Activated naive CD8-positive, alpha-beta T cell treated with anti-CD3 and anti-CD28 coated beads for 36 hours (primary cell): ENCODE measurements at regions not wholly inside any gene's neighbourhood (a gene's known extent, or its start where the extent isn't known, plus 50 kb on each side); places are given as distances from the start of the nearest gene placed in this dataset.
"Not testable (repeated sequence)": the region's sequence is repeated elsewhere in the genome, so short reads cannot be mapped to it uniquely, and the experiment has no call there.

ENCODE experiments used
- DNase-seq: peaks from one replicate; pipeline ENCODE4 v3.0.0; 2021
- H3K27ac Mint-ChIP-seq: one replicate; pipeline ENCODE4 v1.8.0; 2022; ENCODE audit warnings: mild to moderate bottlenecking, moderate library complexity, mixed read lengths
- H3K27me3 Mint-ChIP-seq: one replicate; pipeline ENCODE4 v1.8.0; 2022; ENCODE audit warnings: mild to moderate bottlenecking, mixed read lengths
- H3K36me3 Mint-ChIP-seq: one replicate; pipeline ENCODE4 v1.8.0; 2021; ENCODE audit warnings: mild to moderate bottlenecking, mixed read lengths
- H3K4me1 Mint-ChIP-seq: one replicate; pipeline ENCODE4 v1.8.0; 2021; ENCODE audit warnings: mixed read lengths
- H3K4me3 Mint-ChIP-seq: one replicate; pipeline ENCODE4 v1.8.0; 2022; ENCODE audit warnings: mild to moderate bottlenecking, moderate library complexity, mixed read lengths
- H3K9me3 Mint-ChIP-seq: one replicate; pipeline ENCODE4 v1.8.0; 2022; ENCODE audit warnings: mixed read lengths

DNA sequence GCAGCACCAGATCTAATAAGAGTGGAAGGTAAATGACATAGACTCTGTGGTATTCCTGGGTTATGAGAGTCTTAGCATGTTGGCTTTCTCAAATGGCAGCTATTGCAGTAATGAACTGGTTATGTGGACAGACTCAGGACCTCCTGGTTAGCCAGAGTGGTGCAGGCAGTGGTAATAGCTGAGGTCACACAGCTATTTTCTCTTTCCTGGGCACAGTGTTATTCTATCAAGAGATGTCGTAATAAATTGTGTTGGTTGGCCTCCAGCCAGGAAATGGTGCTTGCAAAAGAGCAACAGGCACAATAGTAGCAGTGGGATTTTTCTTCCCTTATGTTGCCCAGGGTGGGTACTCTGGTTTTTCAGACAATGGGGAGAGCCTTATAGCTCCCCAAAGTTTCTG, 279.2 kb upstream of the FGF16 start:
- no peaks in the 10 kb centered on the region for H3K27me3 Mint-ChIP-seq
- H3K36me3 Mint-ChIP-seq = no peaks in the 10 kb centered on the region
- H3K4me1 Mint-ChIP-seq = no peaks in the 10 kb centered on the region
- no peak for DNase-seq
- no peak overlapping the region for H3K27ac Mint-ChIP-seq
- H3K9me3 Mint-ChIP-seq = peaks cover 1% of the 10 kb centered on the region
- no peak overlapping the region for H3K4me3 Mint-ChIP-seq

DNA sequence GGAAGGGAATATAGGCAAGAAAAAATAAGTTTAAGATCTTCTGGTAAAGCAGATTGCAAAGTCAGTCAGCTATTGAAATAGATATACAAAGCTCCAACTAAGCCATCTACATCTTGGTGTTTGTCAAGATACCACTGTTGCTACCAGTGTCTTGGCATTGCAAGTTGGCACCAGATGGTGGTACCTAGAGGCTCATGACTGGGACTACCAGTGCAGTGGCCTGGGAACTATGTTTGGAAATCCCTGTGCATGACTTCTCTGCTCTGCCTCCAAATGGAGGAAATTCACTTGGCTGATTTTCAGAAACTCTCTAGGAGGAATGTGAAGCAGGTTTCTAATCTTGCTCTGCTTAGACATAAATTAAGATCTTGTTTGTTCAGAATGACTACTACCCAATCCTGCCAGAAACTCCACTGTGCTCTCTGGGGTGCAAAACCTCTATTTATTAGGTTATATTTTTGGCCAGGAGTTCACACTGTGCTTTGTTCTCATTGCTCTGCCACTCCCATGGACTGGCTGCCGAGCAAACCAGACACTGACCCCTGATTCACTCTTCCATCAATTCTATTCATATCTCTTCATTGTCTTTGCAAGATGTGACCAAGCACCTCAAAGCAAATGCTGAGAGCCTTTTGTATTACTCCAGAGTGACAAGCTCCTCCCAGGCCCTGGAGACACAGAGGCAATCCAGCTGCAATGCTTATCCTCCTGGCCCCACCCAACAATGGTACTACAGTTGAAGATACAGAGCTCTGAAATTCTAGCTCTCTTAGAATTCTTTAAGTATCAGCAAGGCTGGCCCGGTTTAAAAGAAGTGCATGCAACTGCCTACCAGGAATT, 272.3 kb upstream of the FGF16 start:
- no peak overlapping the region for H3K27ac Mint-ChIP-seq
- H3K27me3 Mint-ChIP-seq = no peaks in the 10 kb centered on the region
- DNase-seq = no peak
- peaks cover 2% of the 10 kb centered on the region for H3K9me3 Mint-ChIP-seq
- peaks cover 1% of the 10 kb centered on the region for H3K4me1 Mint-ChIP-seq
- H3K36me3 Mint-ChIP-seq = no peaks in the 10 kb centered on the region
- H3K4me3 Mint-ChIP-seq = no peak overlapping the region

DNA sequence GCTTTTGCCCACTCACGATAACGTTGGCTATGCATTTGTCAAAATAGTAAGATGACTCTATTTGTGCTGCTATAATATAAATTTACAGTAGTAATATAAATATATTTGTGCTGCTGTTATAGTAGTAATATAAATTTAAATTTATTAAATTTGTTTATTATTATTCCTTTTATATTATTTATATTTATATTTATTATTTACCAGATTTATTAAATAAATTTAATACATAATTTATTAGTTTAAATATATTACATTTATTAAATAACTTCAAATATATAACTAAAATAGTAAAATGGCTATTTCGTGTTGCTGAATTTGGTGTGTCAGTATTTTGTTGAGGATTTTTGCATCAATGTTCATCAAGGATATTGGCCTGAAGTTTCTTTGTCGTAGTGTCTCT, 246.5 kb upstream of the FGF16 start:
- Mint-ChIP-seq H3K36me3 (no peaks in the 10 kb centered on the region), H3K9me3 (peaks cover 2% of the 10 kb centered on the region), H3K4me3 (no peak overlapping the region), H3K27me3 (no peaks in the 10 kb centered on the region), H3K27ac (no peak overlapping the region), H3K4me1 (no peaks in the 10 kb centered on the region)
- DNase-seq = no peak

DNA sequence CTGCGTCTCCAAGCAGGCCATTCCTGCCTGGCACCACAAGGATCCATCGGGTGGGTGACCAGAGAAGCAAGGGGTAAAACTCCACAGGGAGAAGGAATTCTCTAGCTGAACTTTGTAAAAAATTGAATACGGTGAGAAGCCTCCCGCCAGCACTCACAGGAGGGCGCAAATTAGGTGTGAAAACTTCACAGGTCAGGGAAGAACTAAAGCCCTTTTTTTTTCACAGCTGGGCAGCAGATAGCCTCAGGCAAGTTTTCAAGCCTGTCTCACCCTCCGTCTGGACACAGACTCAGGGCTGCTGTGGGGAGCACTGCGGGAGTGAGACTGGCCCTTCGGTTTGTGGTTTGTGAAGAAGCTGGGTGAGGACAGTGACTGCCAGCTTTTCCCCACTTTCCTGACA, 224.1 kb upstream of the FGF16 start:
- Mint-ChIP-seq H3K27ac (no peak overlapping the region), H3K36me3 (no peaks in the 10 kb centered on the region), H3K27me3 (peaks cover 13% of the 10 kb centered on the region), H3K4me1 (no peaks in the 10 kb centered on the region), H3K4me3 (no peak overlapping the region), H3K9me3 (peaks cover 3% of the 10 kb centered on the region)
- no peak for DNase-seq

DNA sequence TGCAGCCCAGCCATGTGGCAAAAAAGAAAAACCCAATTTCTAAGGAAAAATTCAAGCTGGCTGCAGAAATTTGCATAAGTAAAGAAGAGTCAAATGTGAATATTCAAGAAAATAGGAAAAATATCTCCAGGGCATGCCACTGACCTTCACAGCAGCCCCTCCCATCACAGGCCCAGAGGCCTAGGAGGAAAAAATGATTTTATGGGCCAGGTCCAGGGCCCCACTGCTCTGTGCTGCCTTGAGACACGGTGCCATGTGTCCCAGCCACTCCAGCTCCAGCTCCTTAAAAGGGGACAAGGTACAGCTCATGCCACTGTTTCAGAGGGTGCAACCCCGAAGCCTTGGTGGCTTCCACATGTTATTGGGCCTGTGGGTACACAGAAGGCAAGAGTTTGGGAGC, 182.7 kb upstream of the FGF16 start:
- Mint-ChIP-seq H3K9me3 (peaks cover 9% of the 10 kb centered on the region), H3K27ac (no peak overlapping the region), H3K4me1 (no peaks in the 10 kb centered on the region), H3K27me3 (no peaks in the 10 kb centered on the region), H3K36me3 (no peaks in the 10 kb centered on the region), H3K4me3 (no peak overlapping the region)
- DNase-seq = no peak

DNA sequence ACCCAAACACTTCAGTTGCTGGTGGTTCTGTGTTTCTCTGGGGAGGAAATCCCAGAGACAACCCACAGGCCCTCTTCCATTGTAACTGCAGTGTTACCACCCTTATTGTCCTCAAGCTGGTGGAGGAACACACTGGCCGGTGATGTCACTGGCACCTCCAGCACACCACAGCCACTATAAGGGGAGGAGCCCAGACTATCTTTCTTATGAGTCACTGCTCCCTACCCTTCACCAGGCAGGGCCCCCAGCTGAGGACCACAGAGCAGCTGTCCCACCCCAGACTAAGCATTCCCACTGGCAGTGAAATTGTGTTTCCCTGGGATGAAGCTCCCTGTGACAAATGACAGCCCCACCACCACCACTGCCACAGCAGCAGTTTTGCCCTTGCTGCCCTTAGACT, 171.8 kb upstream of the FGF16 start:
- Mint-ChIP-seq H3K9me3 (no peaks in the 10 kb centered on the region), H3K27me3 (no peaks in the 10 kb centered on the region), H3K4me3 (no peak overlapping the region), H3K27ac (no peak overlapping the region), H3K4me1 (no peaks in the 10 kb centered on the region), H3K36me3 (no peaks in the 10 kb centered on the region)
- no peak for DNase-seq

DNA sequence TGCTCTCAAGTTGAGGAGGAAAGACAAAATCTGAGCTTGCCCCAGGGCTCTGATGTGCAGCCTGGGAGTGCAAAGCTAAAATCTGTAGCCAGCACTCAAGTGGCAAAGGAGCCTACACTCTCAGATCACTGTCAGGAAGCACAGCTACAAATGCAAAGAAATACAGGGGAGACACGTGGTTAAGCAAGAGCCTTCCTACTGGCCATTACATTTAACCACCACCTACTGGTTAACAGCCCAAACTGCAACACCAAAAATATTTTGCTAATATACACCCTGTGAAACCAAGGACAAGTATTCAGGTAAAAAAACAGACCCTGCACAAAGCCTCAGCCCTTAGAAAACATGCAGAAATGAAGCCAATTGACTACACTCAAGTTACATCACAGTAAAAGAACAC, 170.4 kb upstream of the FGF16 start:
- no peak overlapping the region for H3K4me3 Mint-ChIP-seq
- no peak overlapping the region for H3K27ac Mint-ChIP-seq
- peaks cover 3% of the 10 kb centered on the region for H3K9me3 Mint-ChIP-seq
- no peak for DNase-seq
- H3K27me3 Mint-ChIP-seq = no peaks in the 10 kb centered on the region
- H3K36me3 Mint-ChIP-seq = no peaks in the 10 kb centered on the region
- no peaks in the 10 kb centered on the region for H3K4me1 Mint-ChIP-seq

DNA sequence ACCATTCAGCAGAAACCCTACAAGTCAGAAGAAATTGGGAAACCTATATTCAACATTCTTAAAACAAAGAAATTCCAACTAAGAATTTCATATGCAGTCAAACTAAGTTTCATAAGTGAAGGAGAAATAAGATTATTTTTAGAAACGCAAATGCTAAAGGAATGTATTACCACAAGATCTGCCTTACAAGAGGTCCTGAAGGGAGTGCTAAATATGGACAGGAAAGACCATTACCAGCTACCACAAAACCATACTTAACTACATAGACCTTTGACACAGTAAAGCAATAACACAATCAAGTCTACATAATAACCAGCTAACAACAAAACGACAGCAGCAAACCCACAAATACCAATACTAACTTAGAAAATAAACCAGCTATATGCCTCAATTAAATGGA, 169.3 kb upstream of the FGF16 start:
- Mint-ChIP-seq H3K4me3 (no peak overlapping the region), H3K27me3 (no peaks in the 10 kb centered on the region), H3K4me1 (no peaks in the 10 kb centered on the region), H3K9me3 (peaks cover 3% of the 10 kb centered on the region), H3K36me3 (no peaks in the 10 kb centered on the region), H3K27ac (no peak overlapping the region)
- DNase-seq = no peak

DNA sequence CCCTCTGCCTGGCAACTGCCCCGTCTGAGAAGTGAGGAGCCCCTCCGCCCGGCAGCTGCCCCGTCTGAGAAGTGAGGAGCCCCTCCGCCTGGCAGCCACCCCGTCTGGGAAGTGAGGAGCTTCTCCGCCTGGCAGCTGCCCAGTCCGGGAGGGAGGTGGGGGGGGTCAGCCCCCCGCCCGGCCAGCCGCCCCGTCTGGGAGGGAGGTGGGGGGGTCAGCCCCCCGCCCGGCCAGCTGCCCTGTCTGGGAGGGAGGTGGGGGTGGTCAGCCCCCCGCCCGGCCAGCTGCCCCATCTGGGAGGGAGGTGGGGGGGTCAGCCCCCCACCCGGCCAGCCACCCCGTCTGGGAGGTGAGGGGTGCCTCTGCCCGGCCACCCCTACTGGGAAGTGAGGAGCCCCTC, 167.8 kb upstream of the FGF16 start:
- H3K36me3 Mint-ChIP-seq, H3K27me3 Mint-ChIP-seq: not testable (repeated sequence)

DNA sequence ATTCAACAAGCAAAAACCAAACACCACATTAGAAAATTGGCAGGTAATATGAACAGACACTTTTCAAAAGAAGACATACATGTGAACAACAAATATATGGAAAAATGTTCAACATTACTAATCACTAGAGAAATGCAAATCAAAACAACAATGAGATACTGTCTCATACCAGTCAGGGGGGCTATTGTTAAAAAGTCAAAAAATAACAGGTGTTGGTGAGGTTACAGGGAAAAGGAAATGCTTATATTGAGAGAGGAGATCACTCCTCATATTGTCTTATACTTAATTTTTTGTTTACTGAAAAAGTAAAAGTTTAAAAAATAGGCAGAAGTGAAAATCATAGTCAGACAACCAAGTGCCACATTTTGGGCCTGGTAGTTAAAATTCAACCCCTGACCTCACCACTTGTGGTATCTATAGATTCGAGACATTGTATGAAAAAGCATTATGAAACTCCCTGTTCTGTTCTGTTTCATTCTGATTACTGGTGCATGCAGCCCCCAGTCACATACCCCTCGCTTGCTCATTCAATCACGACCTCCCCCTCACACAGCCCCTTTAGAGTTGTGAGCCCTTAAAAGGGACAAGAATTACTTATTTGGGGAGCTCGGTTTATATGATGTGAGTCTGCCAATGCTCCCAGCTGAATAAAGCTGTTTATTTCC, 153.7 kb upstream of the FGF16 start:
- Mint-ChIP-seq H3K4me3 (no peak overlapping the region), H3K36me3 (no peaks in the 10 kb centered on the region), H3K27ac (no peak overlapping the region), H3K4me1 (no peaks in the 10 kb centered on the region), H3K9me3 (peaks cover 4% of the 10 kb centered on the region), H3K27me3 (no peaks in the 10 kb centered on the region)
- no peak for DNase-seq

More for the DNA sequence above, 167.8 kb upstream of the FGF16 start:
- not testable (repeated sequence) for DNase-seq, H3K4me1 Mint-ChIP-seq, H3K27ac Mint-ChIP-seq, H3K9me3 Mint-ChIP-seq, H3K4me3 Mint-ChIP-seq

DNA sequence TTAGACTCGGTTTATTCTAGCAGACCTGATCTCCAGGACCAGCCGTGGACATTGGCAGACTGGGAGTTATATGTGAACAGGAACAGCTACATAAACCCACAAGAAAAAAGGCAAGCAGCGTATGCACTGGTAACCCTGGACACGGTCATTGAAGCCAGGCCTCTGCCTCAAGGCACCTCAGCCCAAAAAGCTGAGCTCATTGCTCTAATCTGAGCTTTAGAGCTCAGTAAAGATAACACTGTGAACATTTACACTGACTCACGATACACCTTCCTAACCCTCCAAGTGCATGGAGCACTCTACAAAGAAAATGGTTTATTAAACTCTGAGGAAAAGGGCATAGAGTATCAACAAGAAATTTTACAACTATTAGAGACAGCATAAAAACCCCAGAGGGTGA, 148.9 kb upstream of the FGF16 start:
- Mint-ChIP-seq H3K27ac (no peak overlapping the region), H3K4me1 (no peaks in the 10 kb centered on the region), H3K27me3 (no peaks in the 10 kb centered on the region), H3K4me3 (no peak overlapping the region), H3K9me3 (peaks cover under 1% of the 10 kb centered on the region), H3K36me3 (no peaks in the 10 kb centered on the region)
- no peak for DNase-seq

DNA sequence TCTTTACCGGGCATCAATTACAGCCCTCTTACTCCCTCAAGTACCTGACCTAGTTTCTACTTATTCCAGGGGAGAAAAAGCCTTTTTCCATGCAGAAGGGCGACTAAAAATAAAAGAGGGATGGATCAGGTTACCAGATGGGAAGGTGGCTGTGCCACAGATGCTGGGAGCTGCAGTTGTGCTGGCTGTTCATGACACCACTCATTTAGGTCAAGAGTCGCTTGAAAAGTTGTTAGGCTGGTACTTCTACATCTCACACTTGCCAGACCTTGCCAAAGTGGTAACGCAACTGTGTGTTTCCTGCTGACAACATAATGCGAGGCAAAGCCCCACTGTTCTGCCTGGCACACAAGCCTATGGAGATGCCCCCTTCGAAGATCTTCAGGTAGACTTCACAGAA, 148.4 kb upstream of the FGF16 start:
- no peak for DNase-seq
- Mint-ChIP-seq H3K4me3 (no peak overlapping the region), H3K9me3 (no peaks in the 10 kb centered on the region), H3K36me3 (no peaks in the 10 kb centered on the region), H3K27ac (no peak overlapping the region), H3K27me3 (no peaks in the 10 kb centered on the region), H3K4me1 (no peaks in the 10 kb centered on the region)

DNA sequence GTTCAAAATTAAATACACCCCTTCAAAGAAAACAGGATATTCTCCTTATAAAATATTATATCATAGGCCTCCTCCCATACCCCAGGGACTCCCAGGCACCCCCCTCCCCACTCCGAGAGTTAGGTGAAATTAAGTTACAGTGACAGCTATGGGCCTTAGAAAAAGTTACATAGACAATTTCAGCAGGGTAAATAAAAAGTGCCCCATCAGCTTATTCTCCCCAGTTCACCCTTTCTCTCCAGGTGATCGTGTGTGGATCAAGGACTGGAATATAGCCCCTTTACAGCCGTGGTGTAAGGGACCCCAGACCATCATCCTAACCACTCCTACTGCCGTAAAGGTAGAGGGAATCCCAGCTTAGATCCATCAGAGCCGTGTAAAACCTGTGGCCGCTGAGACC, 147.6 kb upstream of the FGF16 start:
- Mint-ChIP-seq H3K4me1 (no peaks in the 10 kb centered on the region), H3K4me3 (no peak overlapping the region), H3K36me3 (no peaks in the 10 kb centered on the region), H3K27me3 (no peaks in the 10 kb centered on the region), H3K9me3 (peaks cover 1% of the 10 kb centered on the region), H3K27ac (no peak overlapping the region)
- no peak for DNase-seq

DNA sequence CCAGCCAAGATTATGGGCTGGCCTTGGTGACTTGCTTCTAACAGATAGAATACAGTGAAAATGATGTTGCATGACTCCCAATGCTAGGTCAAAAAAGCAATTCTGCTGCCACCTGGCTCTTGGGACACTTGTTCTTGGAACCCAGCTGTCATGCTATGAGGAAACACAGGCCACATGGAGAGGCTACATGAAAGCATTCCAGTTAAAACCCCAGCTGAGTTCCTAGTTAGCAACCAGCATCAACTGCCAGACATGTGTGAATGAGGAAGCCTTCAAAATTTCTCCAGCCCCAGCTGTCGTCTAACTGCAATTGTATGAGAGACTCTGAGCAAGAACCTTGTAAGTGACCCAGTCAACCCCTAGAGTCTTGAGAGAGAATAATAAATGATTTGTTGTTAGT, 105.2 kb upstream of the FGF16 start:
- H3K36me3 Mint-ChIP-seq = no peaks in the 10 kb centered on the region
- H3K4me1 Mint-ChIP-seq = no peaks in the 10 kb centered on the region
- no peaks in the 10 kb centered on the region for H3K27me3 Mint-ChIP-seq
- no peaks in the 10 kb centered on the region for H3K9me3 Mint-ChIP-seq
- no peak overlapping the region for H3K4me3 Mint-ChIP-seq
- no peak overlapping the region for H3K27ac Mint-ChIP-seq
- no peak for DNase-seq

DNA sequence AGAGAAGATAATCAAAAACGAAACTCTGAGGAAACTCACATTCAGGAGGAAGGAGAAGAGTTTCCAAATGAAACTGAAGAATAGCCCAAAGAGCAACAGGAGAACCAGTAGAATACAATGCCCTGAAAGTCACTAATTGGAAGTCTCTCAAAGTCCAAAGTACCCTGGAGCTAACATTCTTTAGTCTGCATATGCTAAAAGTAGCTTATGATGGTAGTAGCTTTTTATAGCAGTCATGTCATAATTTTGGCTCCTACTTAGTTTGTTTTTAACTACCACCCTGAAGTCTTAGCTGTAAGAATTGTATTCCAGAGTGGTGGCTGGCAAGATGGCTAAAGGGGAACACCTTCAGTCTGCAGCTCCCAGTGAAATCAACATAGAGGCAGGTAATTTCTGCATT, 100.3 kb upstream of the FGF16 start:
- no peaks in the 10 kb centered on the region for H3K36me3 Mint-ChIP-seq
- H3K4me1 Mint-ChIP-seq = no peaks in the 10 kb centered on the region
- H3K4me3 Mint-ChIP-seq = no peak overlapping the region
- no peak overlapping the region for H3K27ac Mint-ChIP-seq
- no peak for DNase-seq
- H3K9me3 Mint-ChIP-seq = peaks cover 1% of the 10 kb centered on the region
- H3K27me3 Mint-ChIP-seq = no peaks in the 10 kb centered on the region

DNA sequence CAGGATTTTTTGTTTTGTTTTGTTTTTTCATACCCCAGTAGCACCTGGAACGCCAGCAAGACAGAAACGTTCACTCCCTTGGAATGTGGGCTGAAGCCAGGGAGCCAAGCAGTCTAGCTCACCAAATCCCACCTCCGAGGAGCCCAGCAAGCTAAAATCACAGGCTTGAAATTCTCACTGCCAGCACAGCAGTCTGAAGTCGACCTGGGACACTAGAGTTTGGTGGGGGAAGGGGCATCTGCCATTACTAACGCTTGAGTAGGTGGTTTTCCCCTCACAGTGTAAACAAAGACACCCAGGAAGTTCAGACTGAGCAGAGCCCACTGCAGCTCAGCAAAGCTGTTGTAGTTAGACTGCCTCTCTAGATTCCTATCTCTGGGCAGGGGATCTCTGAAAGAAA, 99.6 kb upstream of the FGF16 start:
- no peak overlapping the region for H3K27ac Mint-ChIP-seq
- H3K36me3 Mint-ChIP-seq = no peaks in the 10 kb centered on the region
- DNase-seq = no peak
- no peak overlapping the region for H3K4me3 Mint-ChIP-seq
- no peaks in the 10 kb centered on the region for H3K4me1 Mint-ChIP-seq
- peaks cover 1% of the 10 kb centered on the region for H3K9me3 Mint-ChIP-seq
- H3K27me3 Mint-ChIP-seq = no peaks in the 10 kb centered on the region
